CD4-positive, alpha-beta T cell (primary cell): ENCODE measurements at regions not wholly inside any gene's neighbourhood (a gene's known extent, or its start where the extent isn't known, plus 50 kb on each side); places are given as distances from the start of the nearest gene placed in this dataset.

ENCODE experiments used
- ATAC-seq: fragments of 200-7000 bp; cut with Tn5 transposase; one replicate; pipeline ENCODE4 v1.10.0; 2022; ENCODE audit warnings: mild to moderate bottlenecking; ENCODE audit not compliant: poor library complexity
- CTCF ChIA-PET: fragments of 350-600 bp; sonication (Branson Sonifier 250); formaldehyde crosslinking; loops from one replicate; lab custom pipeline; 2021; ENCODE audit warnings: antibody characterized with exemption, inconsistent platforms; lab: Charles Lee
- POLR2A ChIA-PET: fragments of 350-600 bp; sonication (Branson Sonifier 250); formaldehyde crosslinking; loops from one replicate; lab custom pipeline; 2021; ENCODE audit warnings: antibody characterized with exemption, inconsistent platforms; lab: Charles Lee
- DNase-seq, 14 experiments: peaks; one replicate each; pipeline ENCODE4 v3.0.0-alpha.2; 2013 to 2020; ENCODE audit warnings: mixed read lengths in 2 of 14
- H3K27ac ChIP-seq, 2 donors: one replicate each; pipeline versions ENCODE4 v1.5.1 to v1.7.0; 2013; ENCODE audit warnings: low read length in 2 of 2, low read depth in 1 of 2, mild to moderate bottlenecking in 1 of 2
- H3K27me3 ChIP-seq, 2 experiments: 1 replicate in 1 of 2; 2 replicates in 1 of 2; pipeline versions ENCODE4 v1.6.1 to v1.7.0; 2013; ENCODE audit warnings: low read length in 2 of 2, control low read depth in 1 of 2, mild to moderate bottlenecking in 1 of 2, moderate library complexity in 1 of 2; ENCODE audit not compliant: insufficient read depth in 2 of 2, control insufficient read depth in 1 of 2
- H3K36me3 ChIP-seq: one replicate; pipeline ENCODE4 v1.6.1; 2013; ENCODE audit warnings: low read length, control low read depth; ENCODE audit not compliant: insufficient read depth
- H3K4me1 ChIP-seq: one replicate; pipeline ENCODE4 v1.6.1; 2013; ENCODE audit warnings: low read length, control low read depth; ENCODE audit not compliant: insufficient read depth
- H3K4me3 ChIP-seq: one replicate; pipeline ENCODE4 v1.5.1; 2013; ENCODE audit warnings: mild to moderate bottlenecking, low read length, moderate library complexity
- H3K9me3 ChIP-seq, 2 experiments: 1 replicate in 1 of 2; 2 replicates in 1 of 2; pipeline versions ENCODE4 v1.6.1 to v1.7.0; 2013; ENCODE audit warnings: low read length in 2 of 2, mild to moderate bottlenecking in 2 of 2, control low read depth in 1 of 2, moderate library complexity in 1 of 2; ENCODE audit not compliant: control insufficient read depth in 1 of 2, insufficient read depth in 1 of 2
- H3K27ac Mint-ChIP-seq: one replicate; pipeline ENCODE4 v1.8.0; 2020; ENCODE audit warnings: mixed read lengths
- H3K27me3 Mint-ChIP-seq: one replicate; pipeline ENCODE4 v1.8.0; 2021; ENCODE audit warnings: mixed read lengths
- H3K36me3 Mint-ChIP-seq: one replicate; pipeline ENCODE4 v1.8.0; 2021; ENCODE audit warnings: low read depth, mixed read lengths
- H3K4me1 Mint-ChIP-seq: one replicate; pipeline ENCODE4 v1.8.0; 2021; ENCODE audit warnings: low read depth, mixed read lengths
- H3K4me3 Mint-ChIP-seq: one replicate; pipeline ENCODE4 v1.8.0; 2020; ENCODE audit warnings: mild to moderate bottlenecking, mixed read lengths
- H3K9me3 Mint-ChIP-seq: one replicate; pipeline ENCODE4 v1.8.0; 2020; ENCODE audit warnings: mixed read lengths
- CTCF ChIP-seq: fragments of 200-600 bp; IDR thresholded peaks from one replicate; pipeline ENCODE4 v1.8.0; 2022; ENCODE audit warnings: antibody characterized with exemption, mild to moderate bottlenecking
- intact Hi-C, 2 experiments: fragments of 100-400 bp; cut with DNase I in 1 of 2; cut with micrococcal nuclease in 1 of 2; formaldehyde crosslinking; loops; one replicate each; pipeline versions ENCODE4 v1.15.1 to v1.9.0; 2023 to 2025; cut with DNase I, micrococcal nuclease

- no peak overlapping the region for H3K4me3 ChIP-seq
- Mint-ChIP-seq H3K27ac (peak overlapping the region; percentile 72), H3K9me3 (no peaks in the 10 kb centered on the region), H3K4me1 (peaks cover 51% of the 10 kb centered on the region), H3K27me3 (no peaks in the 10 kb centered on the region), H3K36me3 (no peaks in the 10 kb centered on the region), H3K4me3 (peak overlapping the region; percentile 30)
- CTCF ChIA-PET: interaction anchor here (0.7 to 1.6 kb wide), 3 partner anchors 9 to 111 kb away, joined by 3 to 7 read pairs (median 3); no protein-coding TSS in a partner anchor
- intact Hi-C loops: loop anchor here in 1 of 2 experiments (5.0 kb wide), 1 partner anchor 84 kb away; no protein-coding TSS in a partner anchor
- peak in 11 of 14 experiments; percentile 2 to 54 (median 31) for DNase-seq
- no peaks in the 10 kb centered on the region for H3K27me3 ChIP-seq
- ATAC-seq: peak; percentile 87
- no peak for TF ChIP-seq CTCF
- peak overlapping the region; percentile 47 to 56 for H3K27ac ChIP-seq
- no peaks in the 10 kb centered on the region for H3K9me3 ChIP-seq
- H3K4me1 ChIP-seq: peaks cover 24% of the 10 kb centered on the region
- no peaks in the 10 kb centered on the region for H3K36me3 ChIP-seq
- POLR2A ChIA-PET: interaction anchor here (0.6 to 2.7 kb wide), 12 partner anchors 21 to 439 kb away, joined by 3 to 30 read pairs (median 3); partner anchors contain the start of genes FGGY and JUN
Measured at GRCh38 chr1:58857680-58858673, 74.1 kb upstream of the JUN start.

- no peak for TF ChIP-seq CTCF
- Mint-ChIP-seq H3K4me3 (no peak overlapping the region), H3K27me3 (no peaks in the 10 kb centered on the region), H3K4me1 (peaks cover 46% of the 10 kb centered on the region), H3K9me3 (no peaks in the 10 kb centered on the region), H3K27ac (peak overlapping the region; percentile 72), H3K36me3 (no peaks in the 10 kb centered on the region)
- H3K9me3 ChIP-seq: no peaks in the 10 kb centered on the region
- intact Hi-C loops: loop anchor here in 1 of 2 experiments (5.0 kb wide), 1 partner anchor 82 kb away; no protein-coding TSS in a partner anchor
- no peak overlapping the region for H3K27ac ChIP-seq
- H3K36me3 ChIP-seq: no peaks in the 10 kb centered on the region
- no peaks in the 10 kb centered on the region for H3K27me3 ChIP-seq
- no peak for ATAC-seq
- ChIA-PET POLR2A (interaction anchor here (0.8 to 2.7 kb wide), 3 partner anchors 9 to 82 kb away, joined by 4 to 30 read pairs (median 5); partner anchors contain the start of gene JUN), CTCF (no interaction called here)
- H3K4me3 ChIP-seq: no peak overlapping the region
- no peak for DNase-seq
- H3K4me1 ChIP-seq: peaks cover 18% of the 10 kb centered on the region
Measured at GRCh38 chr1:58859769-58860485, 76.1 kb upstream of the JUN start.

GRCh38 chr1:58861076-58861475 is 77.2 kb upstream of the JUN start:
- peak overlapping the region; percentile 18 for H3K27ac Mint-ChIP-seq
- no peaks in the 10 kb centered on the region for H3K36me3 Mint-ChIP-seq
- intact Hi-C loops: no loop called here
- H3K9me3 Mint-ChIP-seq: no peaks in the 10 kb centered on the region
- no peak for ATAC-seq
- peaks cover 41% of the 10 kb centered on the region for H3K4me1 Mint-ChIP-seq
- Histone ChIP-seq H3K27me3 (no peaks in the 10 kb centered on the region), H3K4me3 (no peak overlapping the region), H3K9me3 (no peaks in the 10 kb centered on the region), H3K4me1 (peaks cover 17% of the 10 kb centered on the region), H3K27ac (no peak overlapping the region), H3K36me3 (no peaks in the 10 kb centered on the region)
- H3K27me3 Mint-ChIP-seq: no peaks in the 10 kb centered on the region
- CTCF ChIA-PET: no interaction called here
- no peak for DNase-seq
- POLR2A ChIA-PET: no interaction called here
- H3K4me3 Mint-ChIP-seq: no peak overlapping the region
- TF ChIP-seq CTCF: no peak
